ENCODE measurements at regions not wholly inside any gene's neighbourhood (a gene's known extent, or its start where the extent isn't known, plus 50 kb on each side); places are given as distances from the start of the nearest gene placed in this dataset.

DNA sequence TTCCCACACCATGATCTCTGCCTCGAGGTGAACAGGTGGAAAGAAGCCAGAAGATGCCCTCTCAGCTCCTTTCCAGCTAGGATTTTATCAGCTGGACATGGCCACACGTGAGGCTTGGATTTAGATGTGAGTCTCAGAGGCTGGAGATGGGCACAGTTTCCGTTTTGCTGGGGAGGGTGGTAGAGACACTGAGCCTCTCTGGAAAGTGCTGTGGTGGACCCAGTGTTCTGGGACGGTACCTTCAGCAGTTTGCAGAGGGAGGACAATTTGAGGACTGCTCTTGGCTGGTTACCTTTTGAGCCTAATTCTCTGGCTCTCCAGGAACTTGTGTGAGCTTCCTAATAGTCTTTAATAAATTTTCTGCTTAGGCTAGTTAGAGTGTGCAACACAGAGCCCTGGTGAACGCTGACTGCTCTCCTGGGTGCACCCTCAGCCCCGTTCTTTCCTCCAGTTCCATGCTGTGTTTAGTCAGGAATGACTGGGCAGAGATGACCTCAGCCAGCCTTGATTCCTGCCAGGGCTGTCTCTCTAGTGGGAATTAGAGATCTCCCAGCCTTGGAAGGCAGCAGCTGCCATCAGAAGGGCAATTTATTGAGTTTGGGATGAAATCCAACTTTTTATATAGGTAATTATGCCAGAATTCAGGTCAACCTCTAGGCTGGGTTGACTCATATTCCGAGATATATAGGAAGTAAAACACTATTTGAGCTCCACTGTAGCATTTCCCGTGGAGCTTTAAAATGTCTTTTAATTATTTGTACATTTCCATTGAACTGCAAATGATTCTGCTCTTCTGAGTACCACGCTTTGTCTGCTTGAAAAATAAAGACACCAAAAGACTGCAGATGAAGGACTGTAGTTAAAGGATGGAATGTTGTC is 103.9 kb downstream of the GATA3 start:
- TF ChIP-seq YY1 (IDR thresholded peaks at IDR 0.05; ENCODE audit: insufficient read depth, insufficient read length) (no peak), ZNF274 (IDR thresholded peaks at IDR 0.05; ENCODE audit: low read depth, low read length) (no peak), SUZ12 (IDR thresholded peaks at IDR 0.05; ENCODE audit: extremely low read depth, insufficient read depth, insufficient read length) (no peak)
